Esophagus squamous epithelium (tissue), 5 donors: ENCODE measurements at regions not wholly inside any gene's neighbourhood (a gene's known extent, or its start where the extent isn't known, plus 50 kb on each side); places are given as distances from the start of the nearest gene placed in this dataset.
"Not testable (repeated sequence)": the region's sequence is repeated elsewhere in the genome, so short reads cannot be mapped to it uniquely, and the experiment has no call there.

Experiments used
- DNase-seq: peaks from one replicate; lab custom pipeline; 2025; lab: John Stamatoyannopoulos, UW
- H3K27ac ChIP-seq, 4 donors: fragments of 200-600 bp; sonication (generic); one replicate each; pipeline ENCODE4 v1.5.1; 2016 to 2019; ENCODE audit warnings: mild to moderate bottlenecking in 1 of 4
- H3K27me3 ChIP-seq, 4 donors: fragments of 200-600 bp; sonication (generic); 1 replicate in 3 of 4; 2 replicates in 1 of 4; pipeline versions ENCODE4 v1.5.1 to v1.6.0; 2017 to 2021; ENCODE audit warnings: antibody characterized with exemption in 1 of 4
- H3K36me3 ChIP-seq, 3 donors: fragments of 200-600 bp; sonication (generic); one replicate each; pipeline ENCODE4 v1.5.1; 2016 to 2019
- H3K4me1 ChIP-seq, 3 donors: fragments of 200-600 bp; sonication (generic); one replicate each; pipeline ENCODE4 v1.5.1; 2017 to 2019
- H3K4me3 ChIP-seq, 4 donors: fragments of 200-600 bp; sonication (generic); 1 replicate in 3 of 4; 2 replicates in 1 of 4; pipeline ENCODE4 v1.5.1; 2016 to 2019; ENCODE audit warnings: mild to moderate bottlenecking in 2 of 4, moderate library complexity in 1 of 4
- H3K9me3 ChIP-seq, 3 donors: fragments of 200-600 bp; sonication (generic); one replicate each; pipeline ENCODE4 v1.5.1; 2016 to 2019
- CTCF ChIP-seq, 6 experiments: fragments of 450-650 bp in 4 of 6; fragments of 200-600 bp in 2 of 6; sonication (generic) in 2 of 6; IDR thresholded peaks; one replicate each; pipeline ENCODE4 v1.5.1; 2016 to 2019; ENCODE audit warnings: antibody characterized with exemption in 6 of 6, mild to moderate bottlenecking in 4 of 6, moderate library complexity in 4 of 6
- POLR2A ChIP-seq, 4 donors: fragments of 450-650 bp; IDR thresholded peaks; one replicate each; pipeline ENCODE4 v1.6.1; 2017; ENCODE audit warnings: antibody characterized with exemption in 4 of 4, mild to moderate bottlenecking in 4 of 4, moderate library complexity in 3 of 4
- WGBS, 2 donors: methylation state at CpG; one replicate each; pipeline ENCODE4 v1.1.5; 2018; 5-methylcytosine and 5-hydroxymethylcytosine counted together
- intact Hi-C: fragments of 100-400 bp; cut with DNase I; formaldehyde crosslinking; loops from one replicate; pipeline ENCODE4 v1.15.0; 2022
- donor health status: DM: yes; HTN: yes; CAD: no.

GRCh38 chr5:6286404-6286803, 91.9 kb downstream of the MED10 start:
- H3K9me3 ChIP-seq, result no peaks in the 10 kb centered on the region
- no peak overlapping the region for H3K4me3 ChIP-seq
- H3K27me3 ChIP-seq, result no peaks in the 10 kb centered on the region
- no peaks in the 10 kb centered on the region for H3K4me1 ChIP-seq
- H3K27ac ChIP-seq, result no peak overlapping the region
- no peaks in the 10 kb centered on the region for H3K36me3 ChIP-seq
- TF ChIP-seq CTCF (IDR thresholded peaks at IDR 0.05) (no peak), POLR2A (IDR thresholded peaks at IDR 0.05) (no peak)
- WGBS, 2 donors, result 72 to 85% methylated on average over 7 of the region's 7 CpGs
- intact Hi-C loops, result no loop called here
- no peak for DNase-seq

DNA sequence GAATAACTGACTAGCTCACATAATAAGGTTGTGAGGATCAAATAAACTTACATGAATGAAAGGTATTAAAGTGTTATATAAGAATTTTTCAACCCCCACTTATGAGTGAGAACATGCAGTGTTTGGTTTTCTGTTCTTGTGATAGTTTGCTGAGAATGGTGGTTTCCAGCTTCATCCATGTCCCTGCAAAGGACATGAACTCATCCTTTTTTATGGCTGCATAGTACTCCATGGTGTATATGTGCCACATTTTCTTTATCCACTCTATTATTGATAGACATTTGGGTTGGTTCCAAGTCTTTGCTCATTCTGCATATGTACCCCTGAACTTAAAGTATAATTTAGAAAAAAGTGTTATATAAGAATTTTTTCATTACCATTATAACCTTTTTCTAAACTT, 93.9 kb downstream of the MED10 start:
- not testable (repeated sequence) for DNase-seq, H3K27me3 ChIP-seq

DNA sequence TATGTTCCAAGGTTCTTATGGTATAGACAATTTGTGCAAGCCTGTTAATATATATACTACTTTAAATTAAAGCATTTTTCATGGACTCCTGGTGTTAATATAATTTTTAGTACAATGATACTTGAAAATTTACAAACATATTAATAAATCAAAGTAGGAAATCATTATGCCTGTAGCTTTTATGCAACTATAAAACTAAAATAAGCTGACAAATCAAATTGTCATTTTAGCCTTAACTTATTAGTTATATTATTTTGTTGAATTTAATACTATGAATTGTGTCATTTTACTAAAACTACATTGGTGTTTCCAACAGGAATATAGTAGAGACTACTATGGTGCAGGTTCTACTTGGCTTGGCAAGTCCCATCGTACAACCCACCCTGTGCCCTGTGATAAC, 96.0 kb downstream of the MED10 start:
- Histone ChIP-seq H3K4me3 (no peak overlapping the region), H3K9me3 (no peaks in the 10 kb centered on the region), H3K4me1 (no peaks in the 10 kb centered on the region), H3K36me3 (no peaks in the 10 kb centered on the region), H3K27me3 (no peaks in the 10 kb centered on the region), H3K27ac (no peak overlapping the region)
- no peak for DNase-seq
- 81 to 92% methylated on average over 1 of the region's 1 CpG for WGBS, 2 donors
- intact Hi-C loops, result no loop called here
- TF ChIP-seq POLR2A (IDR thresholded peaks at IDR 0.05) (no peak), CTCF (IDR thresholded peaks at IDR 0.05) (no peak)

More for the DNA sequence above, 93.9 kb downstream of the MED10 start:
- H3K9me3 ChIP-seq, intact Hi-C loops, H3K27ac ChIP-seq, H3K4me3 ChIP-seq, H3K36me3 ChIP-seq, H3K4me1 ChIP-seq: not testable (repeated sequence)

GRCh38 chr5:6281818-6282217, 96.5 kb downstream of the MED10 start:
- H3K9me3 ChIP-seq, result no peaks in the 10 kb centered on the region
- WGBS, 2 donors, result 49 to 55% methylated on average over 4 of the region's 4 CpGs
- no peak overlapping the region for H3K4me3 ChIP-seq

DNA sequence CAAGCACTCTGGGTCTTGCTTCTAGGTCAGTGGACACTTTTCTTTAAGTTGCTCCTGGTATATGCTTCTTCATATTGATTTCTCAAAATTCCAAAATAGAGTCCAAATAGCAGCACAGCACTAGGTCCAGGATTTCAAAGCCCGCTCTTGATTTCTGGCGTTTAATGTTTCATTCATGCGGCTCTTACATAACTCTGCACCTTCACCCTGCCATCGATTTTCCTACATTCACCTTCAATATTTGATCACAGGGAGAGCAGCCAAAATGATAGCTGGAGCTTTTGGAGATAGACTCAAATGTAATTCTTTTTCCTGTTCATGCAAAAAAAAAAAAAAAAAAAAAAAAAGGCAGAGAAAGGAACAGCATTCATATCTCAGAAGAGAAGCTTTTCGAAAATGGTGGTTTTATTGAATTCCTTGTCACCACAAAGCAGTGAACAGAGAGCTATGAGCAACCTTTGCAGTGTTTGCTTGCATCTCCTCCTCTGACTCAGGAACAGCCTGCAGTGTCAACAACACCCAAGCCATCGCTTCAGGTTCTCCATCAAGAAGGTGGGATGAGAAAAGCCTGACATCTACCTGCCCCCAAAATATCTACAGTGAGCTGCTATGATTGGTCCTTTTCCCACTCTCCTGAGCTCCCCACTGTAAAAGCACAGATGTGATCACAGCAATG, 97.8 kb downstream of the MED10 start:
- 69 to 88% methylated on average over 5 to 6 of the region's 6 CpGs for WGBS, 2 donors
- no peaks in the 10 kb centered on the region for H3K9me3 ChIP-seq
- DNase-seq, result no peak
- no peaks in the 10 kb centered on the region for H3K4me1 ChIP-seq
- TF ChIP-seq POLR2A (IDR thresholded peaks at IDR 0.05), result no peak
- TF ChIP-seq CTCF (IDR thresholded peaks at IDR 0.05), result no peak
- intact Hi-C loops, result no loop called here
- no peak overlapping the region for H3K4me3 ChIP-seq
- H3K27me3 ChIP-seq, result no peaks in the 10 kb centered on the region
- no peak overlapping the region for H3K27ac ChIP-seq
- H3K36me3 ChIP-seq, result no peaks in the 10 kb centered on the region

More at GRCh38 chr5:6281818-6282217, 96.5 kb downstream of the MED10 start:
- TF ChIP-seq CTCF (IDR thresholded peaks at IDR 0.05) (no peak), POLR2A (IDR thresholded peaks at IDR 0.05) (no peak)
- intact Hi-C loops, result no loop called here
- no peak overlapping the region for H3K27ac ChIP-seq
- H3K4me1 ChIP-seq, result no peaks in the 10 kb centered on the region
- H3K27me3 ChIP-seq, result no peaks in the 10 kb centered on the region
- no peaks in the 10 kb centered on the region for H3K36me3 ChIP-seq
- no peak for DNase-seq

GRCh38 chr5:6279607-6280006, 98.7 kb downstream of the MED10 start:
- intact Hi-C loops, result no loop called here
- Histone ChIP-seq H3K4me1 (no peaks in the 10 kb centered on the region), H3K27ac (no peak overlapping the region), H3K36me3 (no peaks in the 10 kb centered on the region), H3K27me3 (no peaks in the 10 kb centered on the region), H3K4me3 (no peak overlapping the region), H3K9me3 (no peaks in the 10 kb centered on the region)
- no peak for DNase-seq
- 85 to 91% methylated on average over 4 of the region's 5 CpGs for WGBS, 2 donors
- TF ChIP-seq CTCF (IDR thresholded peaks at IDR 0.05) (no peak), POLR2A (IDR thresholded peaks at IDR 0.05) (no peak)
